Type B pancreatic cell (in vitro differentiated cells): ENCODE measurements at regions not wholly inside any gene's neighbourhood (a gene's known extent, or its start where the extent isn't known, plus 50 kb on each side); places are given as distances from the start of the nearest gene placed in this dataset.

ENCODE experiments used
- DNase-seq: peaks from one replicate; pipeline ENCODE4 v3.0.0; 2021; ENCODE audit warnings: mixed read lengths; ENCODE audit not compliant: unreplicated experiment; ENCODE audit errors: extremely low spot score
- H3K27ac Mint-ChIP-seq: 2 replicates; pipeline ENCODE4 v1.8.0; 2021; ENCODE audit warnings: mild to moderate bottlenecking, mixed read lengths
- H3K27me3 Mint-ChIP-seq: 2 replicates; pipeline ENCODE4 v1.8.0; 2021; ENCODE audit warnings: mixed read lengths
- H3K36me3 Mint-ChIP-seq: 2 replicates; pipeline ENCODE4 v1.8.0; 2021; ENCODE audit warnings: mixed read lengths
- H3K4me1 Mint-ChIP-seq: one replicate; pipeline ENCODE4 v1.8.0; 2021; ENCODE audit warnings: mixed read lengths; ENCODE audit not compliant: unreplicated experiment
- H3K4me3 Mint-ChIP-seq: 2 replicates; pipeline ENCODE4 v1.8.0; 2021; ENCODE audit warnings: mild to moderate bottlenecking, mixed read lengths
- H3K9me3 Mint-ChIP-seq: 2 replicates; pipeline ENCODE4 v1.8.0; 2021; ENCODE audit warnings: mixed read lengths
- TF ChIP-seq, protein P1 (sequence below): fragments of 200-600 bp; sonication (generic); conservative IDR thresholded peaks from 2 replicates; pipeline ENCODE4 v1.5.0; 2021; ENCODE audit warnings: antibody characterized with exemption, mild to moderate bottlenecking

DNA sequence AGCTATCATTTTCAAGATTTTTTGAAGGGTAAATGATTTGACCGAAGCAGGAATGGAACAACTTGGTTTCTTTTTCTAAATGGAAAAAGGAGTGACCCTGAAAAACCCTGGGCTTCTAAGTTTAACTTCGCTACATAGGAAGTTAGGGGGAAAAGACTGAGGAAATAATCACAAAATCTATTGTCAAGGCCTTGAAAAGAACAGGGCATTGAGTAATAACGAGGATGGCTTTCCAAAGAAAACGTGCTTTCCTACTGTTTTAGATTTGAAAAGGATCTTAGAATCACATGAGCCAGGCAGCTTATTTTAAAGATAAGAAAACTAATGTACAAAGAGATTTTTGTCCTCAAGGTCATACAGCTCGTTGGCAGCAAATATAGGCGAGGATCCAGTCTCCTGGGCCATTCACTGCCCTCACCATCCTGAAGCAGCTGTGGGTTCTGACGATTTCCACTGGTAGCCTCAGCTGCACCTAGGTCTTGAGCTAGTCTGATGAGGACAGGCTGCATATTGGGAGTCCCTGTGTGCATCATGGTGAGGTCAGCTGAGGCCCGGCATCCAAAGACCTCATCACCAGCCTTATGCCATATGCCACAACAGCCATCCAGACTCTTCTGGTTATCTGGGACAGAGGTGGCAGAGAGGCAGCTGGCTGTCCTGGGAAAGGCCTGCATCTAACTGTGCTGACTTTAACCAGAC lies 384.7 kb upstream of the NRP1 start:
- H3K36me3 Mint-ChIP-seq: no peaks in the 10 kb centered on the region
- DNase-seq: no peak
- H3K9me3 Mint-ChIP-seq: no peaks in the 10 kb centered on the region

DNA sequence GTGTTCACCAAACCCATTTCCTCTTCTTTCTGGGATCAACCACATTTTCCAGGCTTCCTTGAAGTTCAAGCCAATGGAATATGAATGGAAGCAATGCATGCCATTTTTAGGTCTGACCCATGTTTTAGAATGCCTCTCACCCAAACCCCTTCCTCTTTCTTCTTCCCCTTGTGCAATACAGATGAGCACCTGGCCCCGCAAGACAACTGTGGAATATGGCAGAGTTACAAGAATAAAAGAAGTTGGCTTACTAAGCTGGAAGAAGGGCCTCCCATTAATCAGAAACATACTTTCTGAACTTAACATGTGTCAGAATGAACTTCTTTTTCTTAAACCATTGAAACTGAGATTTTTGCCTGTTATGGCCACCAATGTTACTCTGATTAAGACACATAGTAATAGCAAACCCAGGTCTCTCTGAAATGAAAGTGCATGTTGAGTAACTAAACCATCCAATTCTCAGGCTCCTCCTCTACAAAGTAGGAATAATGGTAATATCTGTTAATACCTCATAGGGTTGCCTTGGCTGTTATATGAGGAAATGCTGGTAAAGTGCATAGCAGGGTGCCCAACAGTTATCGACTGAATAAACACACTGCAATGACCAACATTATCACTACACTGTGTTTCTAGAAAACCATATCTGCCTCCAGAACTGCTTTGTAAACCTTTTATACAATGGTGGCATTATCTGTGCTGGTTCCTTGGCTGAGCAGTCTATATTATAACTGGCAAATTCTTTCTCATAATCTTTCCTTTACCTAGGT lies 382.2 kb upstream of the NRP1 start:
- no peaks in the 10 kb centered on the region for H3K36me3 Mint-ChIP-seq
- H3K4me1 Mint-ChIP-seq: peaks cover 9% of the 10 kb centered on the region
- H3K9me3 Mint-ChIP-seq: no peaks in the 10 kb centered on the region
- no peak overlapping the region for H3K4me3 Mint-ChIP-seq
- TF ChIP-seq, protein P1, sequence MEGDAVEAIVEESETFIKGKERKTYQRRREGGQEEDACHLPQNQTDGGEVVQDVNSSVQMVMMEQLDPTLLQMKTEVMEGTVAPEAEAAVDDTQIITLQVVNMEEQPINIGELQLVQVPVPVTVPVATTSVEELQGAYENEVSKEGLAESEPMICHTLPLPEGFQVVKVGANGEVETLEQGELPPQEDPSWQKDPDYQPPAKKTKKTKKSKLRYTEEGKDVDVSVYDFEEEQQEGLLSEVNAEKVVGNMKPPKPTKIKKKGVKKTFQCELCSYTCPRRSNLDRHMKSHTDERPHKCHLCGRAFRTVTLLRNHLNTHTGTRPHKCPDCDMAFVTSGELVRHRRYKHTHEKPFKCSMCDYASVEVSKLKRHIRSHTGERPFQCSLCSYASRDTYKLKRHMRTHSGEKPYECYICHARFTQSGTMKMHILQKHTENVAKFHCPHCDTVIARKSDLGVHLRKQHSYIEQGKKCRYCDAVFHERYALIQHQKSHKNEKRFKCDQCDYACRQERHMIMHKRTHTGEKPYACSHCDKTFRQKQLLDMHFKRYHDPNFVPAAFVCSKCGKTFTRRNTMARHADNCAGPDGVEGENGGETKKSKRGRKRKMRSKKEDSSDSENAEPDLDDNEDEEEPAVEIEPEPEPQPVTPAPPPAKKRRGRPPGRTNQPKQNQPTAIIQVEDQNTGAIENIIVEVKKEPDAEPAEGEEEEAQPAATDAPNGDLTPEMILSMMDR: no peak
- no peak for DNase-seq
- H3K27ac Mint-ChIP-seq: no peak overlapping the region
- H3K27me3 Mint-ChIP-seq: no peaks in the 10 kb centered on the region

More for the DNA sequence above, 384.7 kb upstream of the NRP1 start:
- H3K27ac Mint-ChIP-seq: no peak overlapping the region
- H3K4me1 Mint-ChIP-seq: peaks cover 16% of the 10 kb centered on the region
- H3K4me3 Mint-ChIP-seq: no peak overlapping the region
- TF ChIP-seq, protein P1: no peak
- no peaks in the 10 kb centered on the region for H3K27me3 Mint-ChIP-seq

DNA sequence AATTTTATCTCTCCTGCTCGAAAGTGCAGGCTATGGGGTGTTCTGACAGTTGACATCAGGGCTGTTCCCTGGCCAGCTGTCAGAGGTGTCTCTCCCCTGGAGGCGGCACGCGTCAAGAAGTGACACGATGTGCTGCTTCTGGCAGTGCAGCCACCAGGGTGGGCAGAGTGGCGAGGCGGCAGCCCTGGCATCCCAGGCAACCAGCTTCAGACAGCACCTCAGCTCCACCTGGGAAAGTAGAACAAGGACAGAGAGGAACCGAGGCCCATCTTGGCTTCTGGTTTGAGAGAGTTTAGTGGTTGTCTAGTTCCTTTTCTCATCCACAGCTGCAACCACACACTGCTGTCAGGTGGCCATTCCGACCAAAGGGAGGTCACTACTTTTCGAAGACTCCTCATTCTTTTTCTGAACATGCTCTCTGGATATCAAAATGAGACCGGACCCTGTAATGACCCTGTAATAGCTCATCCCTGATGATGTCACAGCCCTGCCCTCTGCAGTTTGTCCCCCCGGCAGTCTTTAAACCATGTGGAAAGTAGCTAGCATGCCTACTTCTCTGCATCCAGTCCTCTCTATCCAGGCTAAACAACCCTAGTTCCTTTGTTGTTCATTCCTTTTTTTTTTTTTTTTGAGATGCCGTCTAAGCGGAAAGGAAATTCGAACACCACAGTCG lies 381.0 kb upstream of the NRP1 start:
- no peaks in the 10 kb centered on the region for H3K27me3 Mint-ChIP-seq
- TF ChIP-seq, protein P1: no peak
- no peak overlapping the region for H3K4me3 Mint-ChIP-seq
- no peak overlapping the region for H3K27ac Mint-ChIP-seq
- peaks cover 5% of the 10 kb centered on the region for H3K4me1 Mint-ChIP-seq
- H3K9me3 Mint-ChIP-seq: no peaks in the 10 kb centered on the region
- H3K36me3 Mint-ChIP-seq: no peaks in the 10 kb centered on the region
- no peak for DNase-seq

DNA sequence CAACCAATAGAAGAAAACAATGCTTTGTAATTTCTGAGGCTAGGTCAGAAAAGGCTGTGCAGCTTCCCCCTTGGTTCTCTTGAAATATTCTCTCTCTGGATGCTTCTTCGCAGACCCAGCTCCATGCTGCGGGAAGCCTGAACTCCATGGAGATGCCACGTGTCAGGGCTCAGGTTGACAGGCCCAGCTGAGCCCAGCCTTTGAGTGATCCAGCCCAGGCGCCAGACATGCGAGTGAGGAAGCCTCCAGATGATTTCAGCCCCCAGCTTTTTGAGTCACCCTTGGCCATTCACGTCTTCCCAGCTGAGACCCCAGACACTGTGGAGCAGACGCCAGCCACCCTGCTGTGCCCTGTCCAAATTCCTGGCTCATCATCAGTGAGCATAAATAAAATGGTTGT lies 378.4 kb upstream of the NRP1 start:
- no peaks in the 10 kb centered on the region for H3K9me3 Mint-ChIP-seq
- TF ChIP-seq, protein P1: no peak
- peaks cover 5% of the 10 kb centered on the region for H3K4me1 Mint-ChIP-seq
- H3K36me3 Mint-ChIP-seq: no peaks in the 10 kb centered on the region
- no peak for DNase-seq
- no peak overlapping the region for H3K27ac Mint-ChIP-seq
- no peak overlapping the region for H3K4me3 Mint-ChIP-seq
- H3K27me3 Mint-ChIP-seq: no peaks in the 10 kb centered on the region

DNA sequence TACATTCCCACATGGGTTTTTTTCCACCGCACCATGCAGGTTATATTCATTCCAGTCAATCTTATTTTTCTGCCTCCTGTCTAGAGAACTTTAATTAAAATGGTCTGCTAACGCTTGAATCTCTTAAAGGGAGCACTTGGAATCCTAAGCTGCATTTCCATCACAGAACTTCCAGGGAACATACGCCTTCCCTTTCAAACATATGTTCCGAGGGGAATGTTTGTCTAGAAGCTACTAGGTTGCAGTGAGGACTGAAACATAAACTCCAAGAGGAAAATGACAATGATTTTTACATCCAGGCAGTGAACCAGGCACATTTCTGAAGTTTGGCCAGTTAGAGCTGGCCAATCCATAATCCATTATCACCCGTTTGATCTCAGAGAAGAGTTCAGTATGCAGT lies 375.5 kb upstream of the NRP1 start:
- Mint-ChIP-seq H3K4me3 (no peak overlapping the region), H3K27ac (no peak overlapping the region), H3K4me1 (no peaks in the 10 kb centered on the region), H3K9me3 (no peaks in the 10 kb centered on the region), H3K27me3 (no peaks in the 10 kb centered on the region), H3K36me3 (no peaks in the 10 kb centered on the region)
- no peak for DNase-seq
- TF ChIP-seq, protein P1: no peak
